ENCODE measurements at regions not wholly inside any gene's neighbourhood (a gene's known extent, or its start where the extent isn't known, plus 50 kb on each side); places are given as distances from the start of the nearest gene placed in this dataset.

DNA sequence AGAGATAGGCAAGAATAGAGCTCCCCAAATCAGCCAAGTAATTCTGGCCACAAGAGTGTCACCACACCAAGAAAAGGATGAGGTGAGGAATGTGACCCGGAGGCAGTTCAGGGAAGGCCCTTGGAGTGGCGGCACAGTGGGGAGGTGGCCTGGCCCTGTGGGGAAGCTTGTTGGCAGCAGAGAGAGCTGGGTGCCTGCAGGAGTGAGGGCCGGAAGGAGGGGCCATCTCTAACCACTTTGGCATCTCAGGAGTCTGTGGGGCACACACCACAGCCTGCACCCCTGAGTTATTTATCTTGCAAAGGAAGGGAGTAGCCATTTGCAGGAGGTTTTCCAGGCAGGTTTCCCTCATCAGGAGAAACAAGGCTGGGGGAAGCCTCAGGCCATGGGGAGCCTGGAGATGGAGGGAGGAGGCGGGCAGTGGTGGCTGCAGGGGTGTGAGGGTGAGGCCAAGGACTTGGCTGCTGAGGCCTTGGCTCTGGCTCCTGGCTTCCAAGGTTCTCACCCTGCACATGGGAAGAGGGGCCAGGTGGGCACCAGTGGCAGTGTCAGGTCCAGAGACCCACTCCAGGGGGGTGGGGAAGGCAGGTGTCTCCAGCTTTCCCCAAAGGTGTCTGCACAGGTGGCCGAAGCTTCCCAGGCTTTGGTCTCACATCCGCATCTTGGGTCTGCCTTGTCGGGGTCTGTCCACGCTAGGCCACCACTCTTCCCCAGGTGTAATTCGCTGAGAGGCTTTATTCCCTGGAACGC is 370.2 kb downstream of the CTTN start:
- Mint-ChIP-seq H3K27me3 (peaks cover 13% of the 10 kb centered on the region), H3K36me3 (no peaks in the 10 kb centered on the region), H3K4me1 (peaks cover 3% of the 10 kb centered on the region), H3K4me3 (no peak overlapping the region), H3K27ac (no peak overlapping the region), H3K9me3 (peaks cover 10% of the 10 kb centered on the region)
- ATAC-seq (ENCODE audit: low read depth) (no peak), DNase-seq (ENCODE audit: low spot score in 2 of 2) (no peak)

DNA sequence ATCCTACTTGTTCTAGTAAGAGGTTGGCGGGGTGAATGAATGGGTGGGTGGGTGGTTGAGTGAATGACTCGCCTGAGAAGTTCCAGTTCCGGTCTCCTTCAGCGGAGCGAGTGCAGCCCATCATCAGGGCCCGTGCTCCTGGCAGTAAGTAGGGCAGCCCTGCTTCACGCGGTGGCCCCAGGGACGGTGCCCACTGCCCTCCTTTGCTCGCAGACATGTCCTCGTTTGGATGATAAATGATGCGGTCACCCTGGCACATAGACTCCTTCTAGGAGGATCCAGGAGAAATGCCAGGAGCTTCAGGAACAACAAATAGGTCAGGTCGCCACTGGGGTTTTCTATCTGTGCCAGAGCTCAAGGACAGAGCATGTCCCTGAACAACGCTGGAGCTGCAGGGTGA is 370.8 kb downstream of the CTTN start:
- DNase-seq (ENCODE audit: low spot score in 2 of 2) (no peak), ATAC-seq (ENCODE audit: low read depth) (no peak)
- no peak overlapping the region for H3K27ac Mint-ChIP-seq
- peaks cover 12% of the 10 kb centered on the region for H3K27me3 Mint-ChIP-seq
- peaks cover 2% of the 10 kb centered on the region for H3K36me3 Mint-ChIP-seq
- H3K9me3 Mint-ChIP-seq: peaks cover 10% of the 10 kb centered on the region
- no peak overlapping the region for H3K4me3 Mint-ChIP-seq
- peaks cover 1% of the 10 kb centered on the region for H3K4me1 Mint-ChIP-seq

- H3K27ac Mint-ChIP-seq: no peak overlapping the region
- H3K9me3 Mint-ChIP-seq: peaks cover 8% of the 10 kb centered on the region
- peaks cover 2% of the 10 kb centered on the region for H3K36me3 Mint-ChIP-seq
- DNase-seq (ENCODE audit: low spot score in 2 of 2) (no peak), ATAC-seq (ENCODE audit: low read depth) (no peak)
- H3K27me3 Mint-ChIP-seq: peaks cover 8% of the 10 kb centered on the region
- H3K4me3 Mint-ChIP-seq: no peak overlapping the region
- H3K4me1 Mint-ChIP-seq: no peaks in the 10 kb centered on the region
These were observed 371.2 kb downstream of the CTTN start for GRCh38 chr11:70769521-70769920.

- no peak overlapping the region for H3K27ac Mint-ChIP-seq
- no peak overlapping the region for H3K4me3 Mint-ChIP-seq
These were observed 373.0 kb downstream of the CTTN start for GRCh38 chr11:70771099-70771885.

DNA sequence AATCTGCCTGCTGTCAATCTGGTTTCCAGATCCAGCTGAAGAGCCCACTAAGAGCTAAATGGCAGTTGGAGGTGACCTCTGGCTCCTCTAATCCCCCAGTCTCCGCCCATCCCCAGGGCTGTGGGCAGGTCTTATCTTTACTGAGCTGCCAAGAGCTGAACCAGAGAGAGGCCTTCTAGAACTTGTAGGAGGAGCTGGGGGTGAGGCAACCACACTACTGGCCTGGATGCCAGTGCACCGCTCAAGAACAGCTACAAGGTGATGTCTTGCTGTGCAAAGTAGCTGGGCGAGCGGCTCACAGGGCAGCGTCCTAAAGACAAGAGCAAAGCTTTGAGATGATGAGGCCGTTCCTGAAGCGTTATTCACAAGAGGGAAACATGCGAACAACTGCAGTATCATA is 374.6 kb downstream of the CTTN start:
- Mint-ChIP-seq H3K4me1 (no peaks in the 10 kb centered on the region), H3K27me3 (peaks cover 4% of the 10 kb centered on the region), H3K27ac (no peak overlapping the region), H3K4me3 (no peak overlapping the region), H3K9me3 (peaks cover 12% of the 10 kb centered on the region), H3K36me3 (peaks cover 2% of the 10 kb centered on the region)
- DNase-seq (ENCODE audit: low spot score in 2 of 2) (no peak), ATAC-seq (ENCODE audit: low read depth) (no peak)

More at GRCh38 chr11:70771099-70771885, 373.0 kb downstream of the CTTN start:
- ATAC-seq (ENCODE audit: low read depth) (no peak), DNase-seq (ENCODE audit: low spot score in 2 of 2) (no peak)
- H3K36me3 Mint-ChIP-seq: peaks cover 2% of the 10 kb centered on the region
- peaks cover 5% of the 10 kb centered on the region for H3K27me3 Mint-ChIP-seq
- peaks cover 6% of the 10 kb centered on the region for H3K9me3 Mint-ChIP-seq
- H3K4me1 Mint-ChIP-seq: no peaks in the 10 kb centered on the region

- ATAC-seq (ENCODE audit: low read depth): no peak
- Mint-ChIP-seq H3K4me3 (no peak overlapping the region), H3K27me3 (peaks cover 4% of the 10 kb centered on the region), H3K9me3 (peaks cover 12% of the 10 kb centered on the region), H3K27ac (no peak overlapping the region), H3K36me3 (peaks cover 2% of the 10 kb centered on the region), H3K4me1 (no peaks in the 10 kb centered on the region)
- DNase-seq (ENCODE audit: low spot score in 2 of 2): no peak
These were observed 377.2 kb downstream of the CTTN start for GRCh38 chr11:70775386-70776075.

DNA sequence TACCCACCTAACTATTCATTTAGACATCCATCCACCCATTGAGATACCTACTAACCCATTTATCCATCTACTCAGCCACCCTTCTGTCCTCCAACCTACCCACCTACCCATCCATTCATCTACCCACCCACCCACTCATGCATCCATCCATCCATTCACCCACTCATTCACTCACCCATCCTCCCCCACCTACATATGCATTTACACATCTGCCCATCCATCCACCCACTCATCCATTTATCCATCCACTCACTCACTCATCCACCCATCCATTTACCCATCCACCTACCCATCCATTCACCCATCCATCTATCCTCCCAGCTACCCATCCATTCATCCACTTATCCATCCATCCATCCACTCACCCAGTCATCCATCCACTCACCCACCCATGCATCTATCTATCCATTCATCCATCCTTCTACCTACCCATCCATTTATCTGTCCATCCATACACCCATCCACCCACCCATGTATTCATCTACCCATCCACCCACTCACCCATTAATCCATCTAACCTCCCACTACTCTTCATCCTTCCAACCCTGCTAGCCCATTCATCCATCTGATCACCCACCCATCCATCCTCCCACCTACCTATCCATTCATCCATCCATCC is 378.7 kb downstream of the CTTN start:
- Mint-ChIP-seq H3K27me3 (peaks cover 4% of the 10 kb centered on the region), H3K9me3 (peaks cover 12% of the 10 kb centered on the region), H3K4me1 (no peaks in the 10 kb centered on the region), H3K36me3 (peaks cover 2% of the 10 kb centered on the region), H3K4me3 (no peak overlapping the region), H3K27ac (no peak overlapping the region)
- ATAC-seq (ENCODE audit: low read depth) (no peak), DNase-seq (ENCODE audit: low spot score in 2 of 2) (no peak)

GRCh38 chr11:70778883-70779282 is 380.6 kb downstream of the CTTN start:
- Mint-ChIP-seq H3K36me3 (peaks cover 2% of the 10 kb centered on the region), H3K4me3 (no peak overlapping the region), H3K4me1 (no peaks in the 10 kb centered on the region), H3K9me3 (peaks cover 10% of the 10 kb centered on the region), H3K27me3 (peaks cover 4% of the 10 kb centered on the region), H3K27ac (no peak overlapping the region)
- DNase-seq (ENCODE audit: low spot score in 2 of 2) (no peak), ATAC-seq (ENCODE audit: low read depth) (no peak)

- H3K27me3 Mint-ChIP-seq: peaks cover 4% of the 10 kb centered on the region
- ATAC-seq (ENCODE audit: low read depth): no peak
- no peak overlapping the region for H3K4me3 Mint-ChIP-seq
- no peak for DNase-seq (ENCODE audit: low spot score in 2 of 2)
- H3K27ac Mint-ChIP-seq: no peak overlapping the region
- peaks cover 8% of the 10 kb centered on the region for H3K9me3 Mint-ChIP-seq
- no peaks in the 10 kb centered on the region for H3K4me1 Mint-ChIP-seq
- no peaks in the 10 kb centered on the region for H3K36me3 Mint-ChIP-seq
These were observed 381.3 kb downstream of the CTTN start for GRCh38 chr11:70779433-70780245.

DNA sequence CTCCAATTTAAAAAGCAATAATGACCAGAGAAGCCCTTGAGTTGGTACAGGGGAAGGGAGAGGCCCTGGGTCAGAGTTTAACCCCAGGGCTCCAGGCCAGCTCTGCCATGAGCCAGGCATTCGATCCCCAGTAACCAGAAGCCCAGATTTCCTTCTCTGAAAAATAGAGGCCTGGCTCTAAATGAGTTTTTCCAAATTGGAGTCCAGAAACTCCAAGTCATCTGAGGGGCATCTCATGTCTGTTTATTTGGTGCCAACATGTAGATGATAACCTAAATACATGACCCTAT is 381.9 kb downstream of the CTTN start:
- Mint-ChIP-seq H3K4me3 (no peak overlapping the region), H3K9me3 (peaks cover 8% of the 10 kb centered on the region), H3K27ac (no peak overlapping the region), H3K27me3 (peaks cover 4% of the 10 kb centered on the region), H3K36me3 (no peaks in the 10 kb centered on the region), H3K4me1 (no peaks in the 10 kb centered on the region)
- DNase-seq (ENCODE audit: low spot score in 2 of 2) (no peak), ATAC-seq (ENCODE audit: low read depth) (no peak)

- DNase-seq (ENCODE audit: low spot score in 2 of 2): no peak
- no peaks in the 10 kb centered on the region for H3K9me3 Mint-ChIP-seq
- no peak for ATAC-seq (ENCODE audit: low read depth)
- H3K4me3 Mint-ChIP-seq: no peak overlapping the region
- no peaks in the 10 kb centered on the region for H3K27me3 Mint-ChIP-seq
- H3K36me3 Mint-ChIP-seq: no peaks in the 10 kb centered on the region
- no peaks in the 10 kb centered on the region for H3K4me1 Mint-ChIP-seq
- H3K27ac Mint-ChIP-seq: no peak overlapping the region
These were observed 384.1 kb downstream of the CTTN start for GRCh38 chr11:70782401-70782913.

- Mint-ChIP-seq H3K27ac (no peak overlapping the region), H3K9me3 (no peaks in the 10 kb centered on the region), H3K4me3 (no peak overlapping the region), H3K4me1 (no peaks in the 10 kb centered on the region), H3K27me3 (no peaks in the 10 kb centered on the region), H3K36me3 (no peaks in the 10 kb centered on the region)
- ATAC-seq (ENCODE audit: low read depth): no peak
- DNase-seq (ENCODE audit: low spot score in 2 of 2): no peak
These were observed 385.0 kb downstream of the CTTN start for GRCh38 chr11:70783356-70783755.

DNA sequence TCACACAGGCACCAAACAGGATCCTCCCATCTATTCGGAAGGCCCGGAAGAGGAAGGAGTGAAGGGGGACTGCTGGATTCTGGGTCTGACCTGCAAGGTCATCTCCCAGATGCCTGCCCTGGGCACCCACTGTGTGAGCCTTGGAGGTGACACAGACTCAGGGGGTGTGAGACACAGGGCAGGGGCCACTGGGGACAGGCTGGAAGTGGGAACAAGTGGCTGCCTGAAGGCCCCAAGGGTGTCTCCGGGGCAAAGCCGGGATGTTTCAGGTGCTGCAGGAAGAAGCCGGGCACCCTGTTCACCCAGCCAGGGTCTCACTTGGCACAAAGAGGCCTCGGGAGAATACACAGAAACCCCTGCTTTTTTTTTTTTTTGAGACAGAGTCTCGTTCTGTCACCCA is 385.5 kb downstream of the CTTN start:
- DNase-seq (ENCODE audit: low spot score in 2 of 2) (no peak), ATAC-seq (ENCODE audit: low read depth) (no peak)
- H3K9me3 Mint-ChIP-seq: no peaks in the 10 kb centered on the region
- no peak overlapping the region for H3K4me3 Mint-ChIP-seq
- no peaks in the 10 kb centered on the region for H3K27me3 Mint-ChIP-seq
- no peak overlapping the region for H3K27ac Mint-ChIP-seq
- no peaks in the 10 kb centered on the region for H3K36me3 Mint-ChIP-seq
- no peaks in the 10 kb centered on the region for H3K4me1 Mint-ChIP-seq
